ENCODE measurements at regions not wholly inside any gene's neighbourhood (a gene's known extent, or its start where the extent isn't known, plus 50 kb on each side); places are given as distances from the start of the nearest gene placed in this dataset.

DNA sequence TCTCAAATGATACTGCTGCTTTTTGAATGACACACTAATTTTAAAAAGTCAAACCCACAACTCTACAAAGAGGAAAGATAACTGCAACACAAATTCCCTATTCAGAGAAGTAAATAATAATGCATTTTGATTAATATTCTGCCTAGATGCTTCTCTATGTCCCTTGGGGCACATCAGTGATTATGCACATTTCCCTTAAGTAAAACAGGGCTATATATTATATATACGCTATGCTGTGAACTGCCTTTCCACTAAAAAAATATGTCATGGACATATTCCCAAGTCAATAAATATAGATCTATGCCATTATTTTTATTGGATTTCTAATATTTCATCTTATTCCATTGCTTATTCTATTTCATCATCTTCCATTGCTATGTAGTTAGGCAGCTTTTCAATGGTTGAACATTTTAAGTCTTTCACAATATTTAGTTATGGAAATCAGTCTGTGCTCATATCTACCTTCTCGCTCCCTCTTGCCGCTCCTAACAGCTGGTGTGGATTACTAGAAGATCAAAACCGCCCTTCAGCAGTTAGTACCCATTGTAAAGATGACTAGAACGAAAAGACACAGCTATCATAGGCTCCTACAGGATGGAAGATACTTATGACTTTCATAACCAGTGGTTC lies 468.2 kb upstream of the GOT2 start:
- TF ChIP-seq, protein P1, sequence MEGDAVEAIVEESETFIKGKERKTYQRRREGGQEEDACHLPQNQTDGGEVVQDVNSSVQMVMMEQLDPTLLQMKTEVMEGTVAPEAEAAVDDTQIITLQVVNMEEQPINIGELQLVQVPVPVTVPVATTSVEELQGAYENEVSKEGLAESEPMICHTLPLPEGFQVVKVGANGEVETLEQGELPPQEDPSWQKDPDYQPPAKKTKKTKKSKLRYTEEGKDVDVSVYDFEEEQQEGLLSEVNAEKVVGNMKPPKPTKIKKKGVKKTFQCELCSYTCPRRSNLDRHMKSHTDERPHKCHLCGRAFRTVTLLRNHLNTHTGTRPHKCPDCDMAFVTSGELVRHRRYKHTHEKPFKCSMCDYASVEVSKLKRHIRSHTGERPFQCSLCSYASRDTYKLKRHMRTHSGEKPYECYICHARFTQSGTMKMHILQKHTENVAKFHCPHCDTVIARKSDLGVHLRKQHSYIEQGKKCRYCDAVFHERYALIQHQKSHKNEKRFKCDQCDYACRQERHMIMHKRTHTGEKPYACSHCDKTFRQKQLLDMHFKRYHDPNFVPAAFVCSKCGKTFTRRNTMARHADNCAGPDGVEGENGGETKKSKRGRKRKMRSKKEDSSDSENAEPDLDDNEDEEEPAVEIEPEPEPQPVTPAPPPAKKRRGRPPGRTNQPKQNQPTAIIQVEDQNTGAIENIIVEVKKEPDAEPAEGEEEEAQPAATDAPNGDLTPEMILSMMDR (IDR thresholded peaks at IDR 0.05; ENCODE audit: insufficient read depth, low read depth, low read length), result no peak
- DNase-seq (ENCODE audit: low read depth), result no peak
- H3K4me3 ChIP-seq (ENCODE audit: low read depth, low read length), result no peak overlapping the region

- no peak overlapping the region for H3K4me3 ChIP-seq (ENCODE audit: low read depth, low read length)
- no peak for DNase-seq (ENCODE audit: low read depth)
These were observed 467.7 kb upstream of the GOT2 start for GRCh38 chr16:59201821-59202220.

DNA sequence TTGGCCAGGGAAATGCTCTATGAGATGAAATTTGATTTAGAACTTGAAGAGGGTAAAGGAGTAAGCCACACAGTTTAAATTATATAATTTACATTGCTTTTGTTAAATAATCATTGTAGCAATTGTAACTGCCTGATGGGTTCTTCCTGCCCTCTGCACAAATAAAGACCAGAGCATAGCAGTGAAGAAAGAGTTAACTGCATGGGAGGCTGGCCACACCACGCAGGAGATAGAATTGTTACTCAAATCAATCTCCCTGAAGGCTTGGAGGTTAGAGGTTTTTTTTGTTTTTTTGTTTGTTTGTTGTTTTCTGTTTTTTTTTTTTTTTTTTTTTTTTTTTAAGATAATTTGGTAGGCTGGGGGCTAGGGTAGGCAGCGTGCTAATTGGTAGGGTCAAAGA lies 467.0 kb upstream of the GOT2 start:
- no peak for DNase-seq (ENCODE audit: low read depth)
- no peak overlapping the region for H3K4me3 ChIP-seq (ENCODE audit: low read depth, low read length)
- TF ChIP-seq, protein P1 (IDR thresholded peaks at IDR 0.05; ENCODE audit: insufficient read depth, low read depth, low read length), result no peak

More at GRCh38 chr16:59201821-59202220, 467.7 kb upstream of the GOT2 start:
- TF ChIP-seq, protein P1 (IDR thresholded peaks at IDR 0.05; ENCODE audit: insufficient read depth, low read depth, low read length), result no peak

DNA sequence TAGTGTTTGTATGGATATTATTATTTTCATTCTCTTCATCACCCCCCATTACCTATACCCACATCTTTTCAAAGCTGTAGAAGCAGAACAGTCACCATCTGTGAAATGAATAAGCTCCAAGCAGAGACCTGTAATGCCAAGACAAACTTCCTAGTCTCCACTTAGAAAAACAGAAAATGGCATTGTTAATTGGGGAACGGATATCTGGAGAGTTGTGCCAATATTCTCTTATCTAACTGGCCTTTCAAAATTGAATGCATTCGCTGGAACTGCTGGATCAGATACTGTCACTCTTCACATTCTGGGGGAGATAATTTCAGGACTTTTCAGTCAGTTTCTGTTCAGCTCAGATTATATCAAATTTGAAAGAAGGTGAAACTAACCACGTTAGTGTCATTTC lies 464.4 kb upstream of the GOT2 start:
- H3K4me3 ChIP-seq (ENCODE audit: low read depth, low read length), result no peak overlapping the region
- TF ChIP-seq, protein P1 (IDR thresholded peaks at IDR 0.05; ENCODE audit: insufficient read depth, low read depth, low read length), result no peak
- no peak for DNase-seq (ENCODE audit: low read depth)

DNA sequence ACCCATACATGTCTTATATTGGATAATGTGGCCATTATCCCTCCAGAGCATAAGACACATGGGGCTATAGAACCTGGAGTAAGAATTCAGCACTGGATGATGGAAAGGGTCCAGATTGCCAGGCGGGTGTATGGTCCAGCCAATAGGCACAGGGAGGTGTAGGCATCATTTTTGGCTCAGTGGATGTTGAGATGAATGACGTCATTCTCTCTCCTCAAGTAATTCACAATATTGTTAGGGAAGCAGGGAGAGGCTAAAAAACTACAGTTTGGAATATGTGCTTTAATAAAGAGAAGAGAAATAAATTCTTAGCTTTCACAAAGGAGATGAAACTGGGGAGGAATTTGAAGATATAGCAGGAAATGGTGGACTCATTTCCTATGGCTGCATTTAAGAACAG lies 461.1 kb upstream of the GOT2 start:
- DNase-seq (ENCODE audit: low read depth), result no peak
- TF ChIP-seq, protein P1 (IDR thresholded peaks at IDR 0.05; ENCODE audit: insufficient read depth, low read depth, low read length), result no peak
- H3K4me3 ChIP-seq (ENCODE audit: low read depth, low read length), result no peak overlapping the region

- no peak for DNase-seq (ENCODE audit: low read depth)
- TF ChIP-seq, protein P1 (IDR thresholded peaks at IDR 0.05; ENCODE audit: insufficient read depth, low read depth, low read length), result no peak
- no peak overlapping the region for H3K4me3 ChIP-seq (ENCODE audit: low read depth, low read length)
These were observed 459.5 kb upstream of the GOT2 start for GRCh38 chr16:59193637-59194036.

Measured in fibroblast of villous mesenchyme (primary cell).